Activated CD4-positive, alpha-beta T cell treated with anti-CD3 and anti-CD28 coated beads, Interleukin-2, amount 50 U/mL, for 1 hour (primary cell): ENCODE measurements at regions not wholly inside any gene's neighbourhood (a gene's known extent, or its start where the extent isn't known, plus 50 kb on each side); places are given as distances from the start of the nearest gene placed in this dataset.
"Not testable (repeated sequence)": the region's sequence is repeated elsewhere in the genome, so short reads cannot be mapped to it uniquely, and the experiment has no call there.

Experiments used
- DNase-seq: peaks from one replicate; pipeline ENCODE4 v3.0.0-alpha.2; 2020

DNA sequence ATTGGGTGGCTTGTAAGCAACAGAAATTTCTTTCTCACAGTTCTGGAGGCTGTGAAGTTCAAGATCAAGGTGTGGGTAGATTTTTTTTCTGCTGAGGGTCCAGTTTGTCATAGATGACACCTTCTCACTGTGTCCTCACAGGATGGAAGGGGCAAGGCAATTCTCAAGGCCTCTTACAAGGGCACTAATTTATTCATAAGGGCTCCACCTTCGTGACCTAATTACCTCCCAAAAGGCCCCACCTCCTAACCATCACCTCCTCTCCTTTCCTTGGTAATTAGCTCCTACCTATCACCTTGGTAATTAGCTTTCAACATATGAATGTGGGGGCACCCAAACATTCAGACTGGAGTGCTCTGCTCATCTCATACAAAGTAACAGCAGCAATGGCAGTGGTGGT, 92.3 kb upstream of the CD44 start:
- no peak for DNase-seq

GRCh38 chr11:35047179-35047578, 91.8 kb upstream of the CD44 start:
- DNase-seq = peak; percentile 46

DNA sequence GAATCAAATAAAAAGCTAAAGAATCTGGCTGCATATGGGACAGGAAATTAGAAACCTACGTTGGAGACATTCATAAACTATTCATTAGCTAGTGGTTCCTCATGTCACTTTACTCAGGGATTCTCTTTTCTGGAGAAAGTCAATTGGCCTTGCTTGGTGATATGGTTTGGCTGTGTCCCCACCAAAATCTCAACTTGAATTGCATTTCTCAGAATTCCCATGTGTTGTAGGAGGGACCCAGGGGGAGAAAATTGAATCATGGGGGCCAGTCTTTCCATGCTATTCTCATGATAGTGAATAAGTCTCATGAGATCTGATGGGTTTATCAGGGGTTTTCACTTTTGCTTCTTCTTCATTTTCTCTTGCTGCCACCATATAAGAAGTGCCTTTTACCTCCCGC, 91.2 kb upstream of the CD44 start:
- DNase-seq = no peak

GRCh38 chr11:35048346-35048745, 90.6 kb upstream of the CD44 start:
- not testable (repeated sequence) for DNase-seq

- DNase-seq = no peak
Observed at GRCh38 chr11:35049859-35050531, 89.0 kb upstream of the CD44 start.

DNA sequence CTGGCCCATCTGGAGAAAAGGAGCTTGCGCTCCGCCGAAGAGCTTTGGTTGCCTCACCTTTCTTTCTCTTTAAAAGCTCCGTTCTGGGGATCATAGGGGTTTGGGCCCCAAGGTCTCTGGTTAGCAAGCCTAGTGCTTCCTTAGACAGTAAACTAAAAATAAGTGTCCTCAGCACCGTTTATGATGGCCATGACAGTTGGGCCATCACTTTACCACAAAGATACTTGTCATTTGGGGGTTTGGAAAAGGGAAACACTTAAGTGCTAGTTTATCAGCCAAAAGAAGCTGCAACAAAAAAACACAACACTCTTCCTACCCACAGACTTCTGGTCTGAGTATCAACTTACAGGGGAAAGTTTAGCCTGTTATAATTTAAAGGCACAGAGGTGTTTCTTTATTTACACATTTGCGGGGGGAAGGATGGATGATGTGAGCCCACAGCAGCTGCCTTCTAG, 88.4 kb upstream of the CD44 start:
- no peak for DNase-seq

- no peak for DNase-seq
Observed at GRCh38 chr11:35056391-35057093, 82.4 kb upstream of the CD44 start.

- DNase-seq = no peak
Observed at GRCh38 chr11:35057926-35058668, 80.9 kb upstream of the CD44 start.

- DNase-seq = no peak
Observed at GRCh38 chr11:35058669-35059434, 80.1 kb upstream of the CD44 start.

GRCh38 chr11:35061516-35062440, 77.2 kb upstream of the CD44 start:
- DNase-seq = no peak

DNA sequence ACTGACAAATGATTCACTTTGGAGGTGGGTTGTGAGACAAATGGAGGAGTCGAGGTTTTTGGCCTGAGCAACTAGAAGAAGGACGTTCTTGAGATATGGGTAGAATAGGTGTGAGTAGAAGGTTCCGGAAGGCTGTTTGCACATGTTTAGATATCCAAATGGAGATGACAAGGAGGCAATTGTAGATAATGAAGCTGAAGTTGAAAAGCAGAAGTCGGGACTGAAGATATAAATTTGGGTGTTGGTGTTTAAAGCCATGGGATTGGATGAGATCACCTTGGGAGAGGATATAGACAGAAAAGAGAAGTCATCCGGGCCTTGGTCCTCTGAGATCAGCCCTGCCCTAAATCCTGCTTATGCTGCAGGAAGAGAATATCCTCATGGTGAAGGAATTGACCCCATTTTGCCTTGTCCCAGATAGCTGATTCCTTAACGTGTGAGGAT, 75.5 kb upstream of the CD44 start:
- no peak for DNase-seq

- no peak for DNase-seq
Observed at GRCh38 chr11:35064114-35064800, 74.7 kb upstream of the CD44 start.

GRCh38 chr11:35065566-35065965, 73.4 kb upstream of the CD44 start:
- DNase-seq = no peak

GRCh38 chr11:35066030-35066429, 72.9 kb upstream of the CD44 start:
- no peak for DNase-seq

GRCh38 chr11:35066783-35067423, 72.1 kb upstream of the CD44 start:
- DNase-seq = no peak

DNA sequence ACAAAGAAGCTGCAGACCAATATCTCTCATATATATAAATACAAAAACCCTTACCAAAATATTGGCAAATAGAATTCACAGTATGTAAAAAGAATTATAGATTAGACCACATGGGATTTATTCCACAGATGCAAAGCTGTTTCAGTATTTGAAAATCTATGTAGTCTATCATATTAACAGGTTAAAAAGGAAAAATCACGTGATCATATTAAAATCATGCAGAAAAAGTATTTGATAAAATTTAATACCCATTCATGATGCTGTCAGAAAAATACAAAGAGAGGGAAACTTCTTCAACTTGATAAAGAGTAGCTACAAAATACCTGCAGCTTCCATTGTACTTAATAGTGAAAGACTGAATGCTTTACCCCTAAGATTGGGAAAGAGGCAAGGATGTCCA, 67.2 kb upstream of the CD44 start:
- DNase-seq = no peak

GRCh38 chr11:35073691-35074419, 65.1 kb upstream of the CD44 start:
- DNase-seq = no peak

- DNase-seq = no peak
Observed at GRCh38 chr11:35076201-35077100, 62.5 kb upstream of the CD44 start.
